Activated naive CD4-positive, alpha-beta T cell treated with anti-CD3 and anti-CD28 coated beads, Interleukin-2, amount 10 ng/mL, durations not matched to agents 7 days and 5 days (primary cell): ENCODE measurements at regions not wholly inside any gene's neighbourhood (a gene's known extent, or its start where the extent isn't known, plus 50 kb on each side); places are given as distances from the start of the nearest gene placed in this dataset.

Experiments used
- CTCF ChIA-PET: fragments of 350-600 bp; sonication (Branson Sonifier 250); formaldehyde crosslinking; loops from one replicate; lab custom pipeline; 2021; ENCODE audit warnings: antibody characterized with exemption; lab: Charles Lee
- DNase-seq: peaks from one replicate; pipeline ENCODE4 v3.0.0-alpha.2; 2020
- H3K27ac Mint-ChIP-seq: one replicate; pipeline ENCODE4 v1.8.0; 2021; ENCODE audit warnings: mild to moderate bottlenecking, moderate library complexity, mixed read lengths
- H3K27me3 Mint-ChIP-seq: one replicate; pipeline ENCODE4 v1.8.0; 2021; ENCODE audit warnings: mild to moderate bottlenecking, mixed read lengths
- H3K36me3 Mint-ChIP-seq: one replicate; pipeline ENCODE4 v1.8.0; 2021; ENCODE audit warnings: mixed read lengths
- H3K4me1 Mint-ChIP-seq: one replicate; pipeline ENCODE4 v1.8.0; 2021; ENCODE audit warnings: mixed read lengths
- H3K4me3 Mint-ChIP-seq: one replicate; pipeline ENCODE4 v1.8.0; 2021; ENCODE audit warnings: mild to moderate bottlenecking, moderate library complexity, mixed read lengths
- H3K9me3 Mint-ChIP-seq: one replicate; pipeline ENCODE4 v1.8.0; 2021; ENCODE audit warnings: mixed read lengths

DNA sequence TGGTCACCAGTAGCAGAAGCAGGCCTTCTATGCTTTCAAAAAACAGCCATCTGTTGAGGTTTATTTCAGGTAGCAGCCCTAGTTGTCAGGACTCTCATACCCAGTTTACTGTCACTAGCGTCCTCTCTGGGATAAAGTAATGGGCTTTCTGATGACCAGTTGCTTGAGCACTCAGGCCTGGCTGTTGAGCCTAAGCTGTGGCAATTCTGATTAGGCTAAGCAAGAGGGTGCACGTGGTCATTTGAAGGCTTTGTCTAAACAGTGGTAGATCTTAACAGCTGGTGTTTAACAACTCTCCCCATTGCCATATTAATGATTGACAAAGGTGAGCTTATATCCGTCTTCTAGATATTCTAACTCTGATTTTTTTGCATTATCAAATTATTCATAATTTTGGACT is 132.9 kb upstream of the TMCO5A start:
- DNase-seq, result no peak
- Mint-ChIP-seq H3K27ac (no peak overlapping the region), H3K36me3 (no peaks in the 10 kb centered on the region), H3K4me3 (no peak overlapping the region), H3K27me3 (no peaks in the 10 kb centered on the region), H3K9me3 (no peaks in the 10 kb centered on the region), H3K4me1 (no peaks in the 10 kb centered on the region)
- CTCF ChIA-PET, result no interaction called here

DNA sequence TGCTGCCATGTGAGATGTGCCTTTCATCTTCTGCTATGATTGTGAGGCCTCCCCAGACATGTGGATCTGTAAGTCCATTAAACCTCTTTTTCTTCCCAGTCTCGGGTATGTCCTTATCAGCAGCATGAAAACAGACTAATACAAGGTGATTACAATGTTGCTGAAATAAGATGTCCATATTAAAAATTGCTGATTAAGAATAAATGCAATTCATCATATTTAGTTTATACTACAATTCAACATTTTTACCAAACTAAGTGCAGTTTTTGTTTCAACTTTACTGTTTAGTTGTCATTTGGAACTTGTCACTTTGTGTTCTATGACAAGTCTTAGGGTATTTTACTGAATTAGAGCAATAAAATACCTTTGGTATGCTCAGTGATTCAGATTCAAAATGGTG is 127.6 kb upstream of the TMCO5A start:
- Mint-ChIP-seq H3K27ac (no peak overlapping the region), H3K27me3 (no peaks in the 10 kb centered on the region), H3K9me3 (peaks cover 2% of the 10 kb centered on the region), H3K36me3 (no peaks in the 10 kb centered on the region), H3K4me3 (no peak overlapping the region), H3K4me1 (no peaks in the 10 kb centered on the region)
- no peak for DNase-seq
- CTCF ChIA-PET, result no interaction called here

DNA sequence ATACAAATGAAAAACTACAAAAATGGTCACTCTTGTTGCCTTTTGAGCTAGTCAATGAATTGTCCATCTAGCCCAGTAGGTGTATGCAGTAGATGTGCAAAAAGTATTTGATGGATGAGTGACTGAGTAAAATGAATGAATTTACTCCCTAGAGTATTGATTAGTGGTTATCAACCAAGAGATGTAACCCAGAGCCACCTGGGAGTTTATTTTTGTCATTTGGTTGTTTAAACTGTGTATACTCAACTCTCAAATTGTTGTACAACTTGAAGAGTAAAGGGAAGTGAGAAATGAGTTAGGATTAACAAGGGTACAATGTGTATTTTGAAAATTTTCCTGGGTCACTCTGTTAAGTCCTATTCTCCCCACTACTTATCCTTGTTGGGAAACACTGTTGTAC is 124.1 kb upstream of the TMCO5A start:
- Mint-ChIP-seq H3K4me3 (no peak overlapping the region), H3K27ac (no peak overlapping the region), H3K36me3 (no peaks in the 10 kb centered on the region), H3K4me1 (no peaks in the 10 kb centered on the region), H3K27me3 (no peaks in the 10 kb centered on the region), H3K9me3 (peaks cover 2% of the 10 kb centered on the region)
- CTCF ChIA-PET, result no interaction called here
- DNase-seq, result no peak

DNA sequence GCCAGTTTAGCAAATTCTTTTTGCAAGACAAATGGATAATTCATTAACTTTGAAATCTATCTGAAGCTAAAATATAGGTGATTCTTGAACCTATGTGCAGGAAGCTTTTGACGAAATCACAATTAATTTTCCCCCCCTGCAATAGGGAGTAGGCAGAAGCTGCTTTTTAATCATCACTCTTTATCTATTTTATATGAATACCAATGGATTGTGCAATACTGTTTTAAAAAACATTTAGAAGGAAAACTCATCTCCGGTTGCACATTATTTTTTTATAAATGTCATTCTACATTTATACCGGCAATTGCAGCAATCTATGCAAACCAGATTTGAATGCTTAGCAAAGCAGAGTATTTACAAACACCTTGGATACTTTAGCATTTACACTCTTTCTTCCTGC is 121.1 kb upstream of the TMCO5A start:
- Mint-ChIP-seq H3K9me3 (peaks cover 2% of the 10 kb centered on the region), H3K4me1 (no peaks in the 10 kb centered on the region), H3K36me3 (no peaks in the 10 kb centered on the region), H3K4me3 (no peak overlapping the region), H3K27me3 (no peaks in the 10 kb centered on the region), H3K27ac (no peak overlapping the region)
- CTCF ChIA-PET, result no interaction called here
- DNase-seq, result no peak

DNA sequence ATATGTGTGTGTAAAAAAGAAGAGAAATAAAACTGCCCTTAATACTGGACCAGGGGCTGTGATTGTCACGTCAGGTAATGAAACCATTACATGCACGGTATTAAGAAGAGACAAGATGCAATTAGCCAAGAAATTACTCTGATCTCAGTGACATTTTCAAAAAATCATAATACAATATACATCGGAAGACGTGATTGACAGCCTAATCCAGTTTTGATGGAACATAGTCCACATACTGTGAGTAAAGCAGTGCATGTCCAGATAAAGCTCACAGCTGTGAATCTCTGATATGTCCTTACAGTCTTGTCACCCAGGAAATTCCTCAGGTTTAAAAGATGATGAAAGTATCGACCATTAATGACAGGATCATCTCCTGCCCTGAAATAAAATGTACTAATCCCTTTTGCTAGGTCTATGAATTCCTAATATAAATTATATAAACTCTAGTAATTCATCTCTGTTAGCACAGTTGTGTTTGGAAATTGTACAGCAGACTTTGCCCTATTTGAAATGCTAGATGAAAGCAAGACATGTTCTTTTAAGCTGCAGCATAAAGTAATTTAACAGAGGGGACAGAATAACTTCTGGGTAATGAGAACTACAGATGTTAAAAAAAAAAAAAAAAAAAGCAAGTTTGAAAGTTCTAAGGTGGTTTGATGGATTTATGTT is 119.5 kb upstream of the TMCO5A start:
- Mint-ChIP-seq H3K36me3 (no peaks in the 10 kb centered on the region), H3K4me3 (no peak overlapping the region), H3K27me3 (no peaks in the 10 kb centered on the region), H3K27ac (no peak overlapping the region), H3K9me3 (no peaks in the 10 kb centered on the region), H3K4me1 (no peaks in the 10 kb centered on the region)
- no peak for DNase-seq
- CTCF ChIA-PET, result no interaction called here

DNA sequence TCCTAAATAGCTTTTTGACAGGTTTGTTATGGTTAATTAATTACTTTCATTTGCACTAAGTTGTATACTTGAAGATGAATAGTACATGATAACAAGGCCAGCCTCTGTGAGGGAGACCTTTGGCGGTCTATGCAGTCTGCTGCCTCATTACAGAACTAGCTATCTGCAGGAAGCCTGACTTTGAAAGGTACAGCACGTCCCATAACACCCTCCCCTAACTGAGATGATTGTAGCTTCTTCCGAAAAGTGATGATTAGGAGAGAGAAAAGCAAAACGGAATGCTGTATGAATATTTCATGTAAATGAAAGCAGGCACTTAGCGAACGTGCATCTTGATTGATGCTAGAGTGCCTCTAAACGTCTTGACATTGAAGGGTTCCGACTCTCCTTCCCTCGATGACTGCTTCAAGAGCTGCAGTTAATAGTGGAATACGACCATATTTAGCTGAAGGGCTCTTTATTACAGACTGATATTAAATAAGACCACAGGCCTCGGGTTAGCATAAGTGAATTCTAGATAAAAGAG is 116.2 kb upstream of the TMCO5A start:
- H3K9me3 Mint-ChIP-seq, result no peaks in the 10 kb centered on the region
- DNase-seq, result no peak
- no peaks in the 10 kb centered on the region for H3K36me3 Mint-ChIP-seq
- no peaks in the 10 kb centered on the region for H3K4me1 Mint-ChIP-seq
- CTCF ChIA-PET, result no interaction called here
- no peak overlapping the region for H3K4me3 Mint-ChIP-seq
- no peak overlapping the region for H3K27ac Mint-ChIP-seq
- H3K27me3 Mint-ChIP-seq, result no peaks in the 10 kb centered on the region

DNA sequence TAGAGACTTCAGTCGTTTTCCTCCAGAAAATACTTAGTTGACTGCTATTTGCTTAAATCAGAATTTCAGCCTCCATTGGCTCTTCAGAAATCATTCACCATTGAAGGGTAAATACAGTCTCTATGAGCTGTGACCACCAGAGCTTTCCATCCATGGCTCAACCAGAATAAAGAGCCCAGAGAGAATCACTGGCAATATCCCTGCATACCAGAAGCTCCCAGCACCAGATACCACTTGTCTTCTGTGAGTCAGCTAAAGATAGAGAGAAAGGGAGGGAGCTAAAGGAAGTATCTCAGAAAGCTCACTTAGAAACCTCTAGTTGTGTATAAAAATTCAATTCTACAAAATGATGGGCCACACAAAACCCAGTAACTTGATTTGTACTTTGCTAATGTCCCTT is 115.2 kb upstream of the TMCO5A start:
- no peak overlapping the region for H3K4me3 Mint-ChIP-seq
- no peaks in the 10 kb centered on the region for H3K4me1 Mint-ChIP-seq
- H3K9me3 Mint-ChIP-seq, result no peaks in the 10 kb centered on the region
- CTCF ChIA-PET, result interaction anchor here (0.7 kb wide), 1 partner anchor 16 kb away, joined by 3 read pairs; no protein-coding TSS in a partner anchor
- H3K36me3 Mint-ChIP-seq, result no peaks in the 10 kb centered on the region
- no peaks in the 10 kb centered on the region for H3K27me3 Mint-ChIP-seq
- no peak for DNase-seq
- H3K27ac Mint-ChIP-seq, result no peak overlapping the region

DNA sequence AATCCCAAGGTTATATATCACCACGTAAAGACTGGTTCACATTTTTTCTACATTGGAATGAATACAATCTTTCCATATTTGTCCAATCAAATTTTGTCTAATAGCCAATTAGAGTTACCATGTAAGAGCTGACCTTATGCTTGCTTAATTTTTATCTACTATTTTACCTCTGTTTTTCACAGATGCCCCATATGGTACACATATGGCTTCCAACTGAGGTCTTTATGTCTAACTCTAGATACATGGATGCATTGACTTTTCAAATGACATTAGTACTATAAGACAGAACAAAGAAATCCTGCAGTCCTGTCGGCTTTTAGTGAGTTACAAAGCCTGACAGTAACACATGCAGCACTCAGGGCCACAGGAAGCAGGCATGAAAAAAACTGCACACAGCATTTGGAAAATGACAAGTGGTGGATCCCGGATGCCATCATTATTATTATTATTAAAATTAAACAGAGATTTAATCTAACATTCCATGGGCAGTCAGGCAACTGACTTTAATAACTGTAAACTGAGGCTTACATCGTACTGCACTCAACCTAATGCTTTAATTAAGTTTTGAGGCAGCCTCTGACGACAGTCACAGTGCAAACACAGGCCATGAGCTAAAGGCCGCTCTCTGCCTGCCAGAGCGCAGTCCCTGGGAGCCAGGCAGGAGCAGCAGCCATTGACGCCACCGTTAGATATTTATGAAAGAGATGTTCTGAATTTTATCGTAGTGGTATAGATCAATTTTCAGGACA is 113.9 kb upstream of the TMCO5A start:
- Mint-ChIP-seq H3K9me3 (no peaks in the 10 kb centered on the region), H3K4me3 (no peak overlapping the region), H3K27ac (no peak overlapping the region), H3K27me3 (no peaks in the 10 kb centered on the region), H3K4me1 (no peaks in the 10 kb centered on the region), H3K36me3 (no peaks in the 10 kb centered on the region)
- CTCF ChIA-PET, result no interaction called here
- DNase-seq, result no peak

DNA sequence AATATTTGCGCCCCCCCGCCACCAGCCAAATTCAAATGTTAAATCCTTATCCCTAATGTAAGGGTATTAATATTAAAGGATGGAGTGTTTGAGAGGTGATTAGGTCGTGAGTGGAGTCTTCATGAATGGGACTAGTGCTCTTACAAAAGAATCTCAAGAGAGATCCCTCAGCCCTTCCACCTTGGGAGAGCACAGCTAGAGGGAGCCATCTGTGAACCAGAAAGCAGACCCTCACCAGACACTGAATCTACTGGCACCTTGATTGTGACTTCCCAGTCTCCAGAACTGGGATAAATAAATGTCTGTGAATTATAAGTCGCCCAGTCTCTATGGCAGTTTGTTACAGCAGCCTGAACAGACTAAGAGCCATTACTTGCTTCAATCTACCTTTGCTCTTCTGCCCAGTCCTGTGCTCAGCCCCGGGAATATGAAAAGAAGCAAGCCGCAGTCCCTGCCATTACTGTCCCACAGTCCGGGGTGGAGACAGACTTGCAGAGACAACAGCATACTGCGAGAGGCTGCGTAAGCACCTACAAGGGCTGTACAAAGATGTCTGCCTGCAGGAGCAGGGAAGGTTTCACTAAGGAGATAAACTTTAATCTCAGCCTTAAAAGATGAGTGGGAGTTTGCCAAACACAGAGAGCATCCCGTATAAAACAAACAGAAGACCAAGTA is 110.7 kb upstream of the TMCO5A start:
- CTCF ChIA-PET, result no interaction called here
- Mint-ChIP-seq H3K36me3 (no peaks in the 10 kb centered on the region), H3K27me3 (no peaks in the 10 kb centered on the region), H3K27ac (no peak overlapping the region), H3K4me3 (no peak overlapping the region), H3K4me1 (no peaks in the 10 kb centered on the region), H3K9me3 (no peaks in the 10 kb centered on the region)
- no peak for DNase-seq

DNA sequence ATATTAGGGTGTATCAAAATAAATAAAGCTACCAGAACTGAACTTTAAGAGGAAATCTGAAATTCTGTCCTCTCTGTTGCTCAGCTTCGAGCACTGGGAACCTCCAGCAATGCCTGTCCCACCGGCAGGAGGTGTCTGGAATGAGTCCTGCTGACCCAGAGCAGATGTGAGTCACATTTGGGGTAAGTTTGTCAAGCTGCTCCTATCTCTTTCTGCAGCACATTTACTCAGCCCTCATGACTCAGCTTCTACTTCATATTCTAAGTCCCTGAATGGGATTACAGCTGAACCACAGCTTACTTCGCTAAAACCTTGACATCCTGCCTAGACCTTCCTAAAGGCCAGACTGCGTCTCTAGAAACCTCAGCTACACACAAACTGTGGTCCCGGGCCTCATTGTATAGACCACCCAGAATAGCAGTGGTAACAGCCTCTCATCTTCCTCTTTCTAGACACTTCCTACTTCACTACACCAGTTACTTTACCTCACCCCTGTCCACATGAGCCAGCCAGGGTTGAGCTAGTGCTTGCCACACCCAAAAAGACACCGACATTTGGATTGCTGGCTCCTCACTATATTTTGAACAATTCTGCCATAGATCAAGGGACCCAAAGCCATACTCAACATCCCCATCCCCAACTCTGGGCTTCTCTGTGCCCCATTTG is 109.6 kb upstream of the TMCO5A start:
- CTCF ChIA-PET, result no interaction called here
- H3K4me3 Mint-ChIP-seq, result no peak overlapping the region
- no peaks in the 10 kb centered on the region for H3K27me3 Mint-ChIP-seq
- H3K4me1 Mint-ChIP-seq, result no peaks in the 10 kb centered on the region
- no peaks in the 10 kb centered on the region for H3K36me3 Mint-ChIP-seq
- H3K27ac Mint-ChIP-seq, result no peak overlapping the region
- no peak for DNase-seq
- no peaks in the 10 kb centered on the region for H3K9me3 Mint-ChIP-seq

DNA sequence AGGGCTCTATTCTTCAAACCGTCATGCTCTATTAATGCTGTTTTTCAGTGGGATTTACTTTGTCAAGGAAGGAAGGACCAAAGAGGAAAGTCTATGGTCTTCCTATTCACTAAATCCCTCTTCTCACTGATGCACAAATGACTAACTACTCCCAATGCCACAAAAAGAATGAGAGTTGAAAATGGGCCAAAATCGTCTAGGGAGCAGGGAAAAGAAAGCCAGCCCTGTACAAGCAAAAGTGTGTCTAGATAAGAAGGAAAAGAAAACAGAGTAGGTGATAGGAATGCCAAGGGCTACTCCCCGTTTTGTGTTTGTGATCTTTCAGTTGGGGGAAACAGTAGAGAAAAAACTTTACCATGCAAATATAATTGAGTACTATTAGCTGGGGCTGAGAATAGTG is 97.2 kb upstream of the TMCO5A start:
- peaks cover 2% of the 10 kb centered on the region for H3K9me3 Mint-ChIP-seq
- DNase-seq, result no peak

DNA sequence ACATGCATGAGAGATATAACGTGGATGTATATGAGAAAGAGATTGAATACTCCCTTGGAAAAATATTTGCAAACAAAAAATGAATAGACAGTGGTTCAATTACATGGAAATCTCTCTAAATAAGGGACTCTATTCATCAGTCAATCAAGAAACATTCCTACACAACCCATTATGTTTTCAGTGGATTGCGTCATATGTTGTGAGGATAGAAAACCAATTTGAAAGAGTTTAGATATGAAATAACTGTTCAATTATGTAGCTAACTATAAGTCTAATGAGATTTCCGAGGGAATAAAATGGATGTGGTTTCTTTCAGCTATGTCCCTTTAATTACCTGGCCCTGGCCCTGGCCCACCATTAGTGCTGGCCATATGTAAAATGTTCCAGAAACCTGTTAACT is 86.7 kb upstream of the TMCO5A start:
- H3K4me3 Mint-ChIP-seq, result no peak overlapping the region
- DNase-seq, result no peak
- H3K9me3 Mint-ChIP-seq, result no peaks in the 10 kb centered on the region
- H3K27me3 Mint-ChIP-seq, result no peaks in the 10 kb centered on the region
- no peaks in the 10 kb centered on the region for H3K4me1 Mint-ChIP-seq
- no peaks in the 10 kb centered on the region for H3K36me3 Mint-ChIP-seq
- no peak overlapping the region for H3K27ac Mint-ChIP-seq
- CTCF ChIA-PET, result no interaction called here

More for the DNA sequence above, 97.2 kb upstream of the TMCO5A start:
- Mint-ChIP-seq H3K27me3 (no peaks in the 10 kb centered on the region), H3K4me1 (no peaks in the 10 kb centered on the region), H3K4me3 (no peak overlapping the region), H3K36me3 (no peaks in the 10 kb centered on the region), H3K27ac (no peak overlapping the region)
- CTCF ChIA-PET, result interaction anchor here (1.2 kb wide), 1 partner anchor 55 kb away, joined by 3 read pairs; no protein-coding TSS in a partner anchor

DNA sequence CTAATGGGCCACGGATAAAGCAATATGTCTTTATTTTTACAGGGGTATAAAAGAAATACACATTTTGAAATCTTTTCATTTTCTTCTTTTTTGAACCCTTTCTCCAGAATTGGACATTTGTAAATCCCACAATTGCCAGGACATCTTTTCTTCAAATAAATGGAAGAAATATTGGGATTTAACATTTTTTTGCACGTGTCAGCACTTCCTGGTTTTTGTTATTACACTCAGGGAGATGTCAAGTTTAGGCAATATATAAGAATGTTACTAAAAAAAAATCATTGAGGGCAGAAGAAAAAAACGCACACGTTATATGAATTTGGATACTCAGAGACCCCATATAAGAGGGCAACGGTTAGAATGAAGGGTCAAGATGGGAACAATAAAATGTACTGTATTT is 78.3 kb upstream of the TMCO5A start:
- Mint-ChIP-seq H3K27ac (no peak overlapping the region), H3K4me1 (no peaks in the 10 kb centered on the region), H3K4me3 (no peak overlapping the region), H3K27me3 (no peaks in the 10 kb centered on the region), H3K9me3 (peaks cover 2% of the 10 kb centered on the region), H3K36me3 (no peaks in the 10 kb centered on the region)
- no peak for DNase-seq
- CTCF ChIA-PET, result no interaction called here

DNA sequence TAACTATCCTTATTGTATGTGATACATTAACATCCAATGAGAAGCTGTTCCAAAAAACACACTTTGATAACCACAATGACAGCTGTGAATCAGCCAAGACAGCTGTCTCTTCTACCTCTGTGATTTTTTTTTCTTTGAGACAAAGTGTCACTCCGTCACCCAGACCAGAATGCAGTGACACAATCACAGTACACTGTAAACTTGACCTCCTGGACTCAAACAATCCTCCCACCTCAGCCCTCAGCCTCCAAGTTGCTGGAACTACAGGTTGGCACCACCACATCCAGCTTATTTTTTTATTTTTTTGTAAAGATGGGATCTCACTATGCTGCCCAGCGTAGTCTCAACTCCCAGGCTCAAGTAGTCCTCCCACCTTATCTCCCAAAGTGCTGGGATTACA is 73.5 kb upstream of the TMCO5A start:
- Mint-ChIP-seq H3K4me1 (no peaks in the 10 kb centered on the region), H3K27me3 (no peaks in the 10 kb centered on the region), H3K27ac (no peak overlapping the region), H3K4me3 (no peak overlapping the region), H3K36me3 (no peaks in the 10 kb centered on the region), H3K9me3 (peaks cover 5% of the 10 kb centered on the region)
- CTCF ChIA-PET, result interaction anchor here (0.7 kb wide), 1 partner anchor 31 kb away, joined by 3 read pairs; no protein-coding TSS in a partner anchor
- DNase-seq, result no peak
